Glutamatergic neuron (in vitro differentiated cells): ENCODE measurements at regions not wholly inside any gene's neighbourhood (a gene's known extent, or its start where the extent isn't known, plus 50 kb on each side); places are given as distances from the start of the nearest gene placed in this dataset.

Experiments
- DNase-seq: peaks from one replicate; pipeline ENCODE4 v3.0.0; 2022
- H3K27ac Mint-ChIP-seq: one replicate; pipeline ENCODE4 v1.8.0; 2020; ENCODE audit warnings: mild to moderate bottlenecking, mixed read lengths, inconsistent platforms; ENCODE audit not compliant: unreplicated experiment
- H3K27me3 Mint-ChIP-seq: one replicate; pipeline ENCODE4 v1.8.0; 2020; ENCODE audit warnings: mild to moderate bottlenecking, moderate library complexity, mixed read lengths, inconsistent platforms; ENCODE audit not compliant: unreplicated experiment
- H3K36me3 Mint-ChIP-seq: one replicate; pipeline ENCODE4 v1.8.0; 2020; ENCODE audit warnings: mild to moderate bottlenecking, mixed read lengths, inconsistent platforms; ENCODE audit not compliant: unreplicated experiment
- H3K4me1 Mint-ChIP-seq: one replicate; pipeline ENCODE4 v1.8.0; 2020; ENCODE audit warnings: mild to moderate bottlenecking, low read depth, mixed read lengths, inconsistent platforms; ENCODE audit not compliant: unreplicated experiment
- H3K4me3 Mint-ChIP-seq: one replicate; pipeline ENCODE4 v1.8.0; 2020; ENCODE audit warnings: mild to moderate bottlenecking, mixed read lengths, inconsistent platforms; ENCODE audit not compliant: unreplicated experiment
- H3K9me3 Mint-ChIP-seq: one replicate; pipeline ENCODE4 v1.8.0; 2020; ENCODE audit warnings: mild to moderate bottlenecking, moderate library complexity, mixed read lengths, inconsistent platforms; ENCODE audit not compliant: unreplicated experiment
- CTCF ChIP-seq: fragments of 200-600 bp; sonication (generic); IDR thresholded peaks from one replicate; pipeline ENCODE4 v1.5.0; 2021; ENCODE audit not compliant: partially characterized antibody, unreplicated experiment

- Mint-ChIP-seq H3K4me1 (peaks cover 8% of the 10 kb centered on the region), H3K36me3 (no peaks in the 10 kb centered on the region), H3K4me3 (no peak overlapping the region), H3K27ac (no peak overlapping the region), H3K27me3 (no peaks in the 10 kb centered on the region), H3K9me3 (peaks cover 2% of the 10 kb centered on the region)
- TF ChIP-seq CTCF, result no peak
- no peak for DNase-seq
These were observed 445.6 kb downstream of the RND3 start for GRCh38 chr2:150041722-150042425.

GRCh38 chr2:150036622-150037021 is 449.0 kb upstream of the MMADHC start:
- H3K36me3 Mint-ChIP-seq, result no peaks in the 10 kb centered on the region
- no peaks in the 10 kb centered on the region for H3K27me3 Mint-ChIP-seq
- no peak for TF ChIP-seq CTCF
- no peak overlapping the region for H3K4me3 Mint-ChIP-seq
- H3K9me3 Mint-ChIP-seq, result no peaks in the 10 kb centered on the region
- H3K27ac Mint-ChIP-seq, result no peak overlapping the region
- DNase-seq, result no peak
- peaks cover under 1% of the 10 kb centered on the region for H3K4me1 Mint-ChIP-seq

GRCh38 chr2:150034665-150035064 is 447.1 kb upstream of the MMADHC start:
- TF ChIP-seq CTCF, result no peak
- H3K27me3 Mint-ChIP-seq, result no peaks in the 10 kb centered on the region
- H3K4me3 Mint-ChIP-seq, result no peak overlapping the region
- no peaks in the 10 kb centered on the region for H3K4me1 Mint-ChIP-seq
- H3K36me3 Mint-ChIP-seq, result no peaks in the 10 kb centered on the region
- DNase-seq, result no peak
- no peaks in the 10 kb centered on the region for H3K9me3 Mint-ChIP-seq
- H3K27ac Mint-ChIP-seq, result no peak overlapping the region

- Mint-ChIP-seq H3K27me3 (no peaks in the 10 kb centered on the region), H3K27ac (no peak overlapping the region), H3K4me3 (no peak overlapping the region), H3K4me1 (peaks cover 5% of the 10 kb centered on the region), H3K36me3 (no peaks in the 10 kb centered on the region), H3K9me3 (no peaks in the 10 kb centered on the region)
- DNase-seq, result no peak
- no peak for TF ChIP-seq CTCF
These were observed 443.0 kb upstream of the MMADHC start for GRCh38 chr2:150030436-150031190.

- no peaks in the 10 kb centered on the region for H3K9me3 Mint-ChIP-seq
- no peak for TF ChIP-seq CTCF
- H3K4me3 Mint-ChIP-seq, result no peak overlapping the region
- peaks cover 5% of the 10 kb centered on the region for H3K4me1 Mint-ChIP-seq
- no peaks in the 10 kb centered on the region for H3K27me3 Mint-ChIP-seq
- peak overlapping the region; percentile 40 for H3K27ac Mint-ChIP-seq
- H3K36me3 Mint-ChIP-seq, result no peaks in the 10 kb centered on the region
- DNase-seq, result no peak
These were observed 440.7 kb upstream of the MMADHC start for GRCh38 chr2:150028322-150028721.
